Hematopoietic multipotent progenitor cell treated with erythropoietin and hydrocortisone succinate and interleukin-3 and kit ligand, for 6 days (in vitro differentiated cells): ENCODE measurements at regions not wholly inside any gene's neighbourhood (a gene's known extent, or its start where the extent isn't known, plus 50 kb on each side); places are given as distances from the start of the nearest gene placed in this dataset.

Experiments used
- DNase-seq: peaks from one replicate; pipeline ENCODE4 v3.0.0-alpha.2; 2015

DNA sequence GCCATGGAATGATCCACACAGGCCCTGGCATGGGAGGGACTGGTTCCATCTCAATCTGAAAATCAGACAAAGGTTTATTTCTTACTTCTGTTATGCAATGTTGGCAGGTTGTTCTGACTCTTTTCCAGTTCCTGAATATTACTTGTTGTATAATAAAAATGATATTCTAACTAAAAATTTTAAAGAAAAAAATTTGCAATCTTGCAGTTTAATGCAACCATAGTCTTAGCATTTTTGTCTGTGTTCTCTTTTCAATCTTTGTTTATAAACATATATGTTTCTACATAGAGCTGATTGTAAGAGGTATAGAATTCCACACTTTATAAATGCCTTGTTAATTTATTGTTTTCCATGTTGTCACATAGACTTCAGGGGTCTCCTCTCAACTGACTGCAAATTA lies 143.4 kb downstream of the RPIA start:
- DNase-seq, result no peak

GRCh38 chr2:88835726-88836125 lies 144.3 kb downstream of the RPIA start:
- no peak for DNase-seq

DNA sequence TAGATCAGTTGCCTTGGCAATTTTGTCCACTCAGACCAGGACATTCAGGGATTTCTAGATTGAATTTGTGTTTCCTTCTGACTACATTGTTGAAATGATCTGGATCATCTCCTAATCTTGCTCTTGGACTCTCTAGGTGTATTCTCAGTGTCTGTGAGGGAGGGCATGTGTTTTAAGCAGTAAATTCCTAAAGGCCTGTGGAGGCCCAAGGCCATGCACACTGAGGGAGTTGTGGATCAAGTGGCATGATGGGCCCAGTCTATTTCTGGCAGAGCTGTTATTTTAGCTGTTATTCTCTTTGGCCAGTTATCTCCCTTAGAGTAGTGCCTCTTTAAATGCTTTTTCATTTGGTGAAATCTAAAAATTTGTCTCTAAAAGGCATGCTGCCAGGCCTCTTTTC lies 144.9 kb downstream of the RPIA start:
- no peak for DNase-seq

GRCh38 chr2:88837511-88838160 lies 146.2 kb downstream of the RPIA start:
- no peak for DNase-seq

DNA sequence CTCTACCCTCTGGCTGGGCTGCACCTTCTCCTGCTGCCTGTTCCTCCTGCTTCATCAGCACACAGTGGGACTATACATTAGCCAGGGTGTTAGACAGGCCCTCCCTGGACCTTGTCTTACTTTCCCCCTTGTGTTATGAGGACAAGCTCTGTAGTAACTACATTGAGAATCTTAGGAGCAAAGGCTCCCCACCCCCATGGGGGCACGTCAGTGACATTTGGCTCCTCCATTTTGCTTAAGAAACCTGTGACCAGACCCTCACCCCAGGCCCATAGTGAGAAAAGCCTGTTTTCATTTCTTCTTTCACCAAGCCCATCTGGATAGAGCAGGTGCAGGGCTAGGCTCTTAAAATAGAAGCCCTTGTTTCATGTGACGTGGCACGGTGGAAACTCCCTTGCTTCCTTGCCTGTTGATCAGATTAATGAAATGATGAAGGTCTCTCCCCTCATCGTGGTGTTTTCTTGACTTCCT lies 146.7 kb downstream of the RPIA start:
- no peak for DNase-seq

DNA sequence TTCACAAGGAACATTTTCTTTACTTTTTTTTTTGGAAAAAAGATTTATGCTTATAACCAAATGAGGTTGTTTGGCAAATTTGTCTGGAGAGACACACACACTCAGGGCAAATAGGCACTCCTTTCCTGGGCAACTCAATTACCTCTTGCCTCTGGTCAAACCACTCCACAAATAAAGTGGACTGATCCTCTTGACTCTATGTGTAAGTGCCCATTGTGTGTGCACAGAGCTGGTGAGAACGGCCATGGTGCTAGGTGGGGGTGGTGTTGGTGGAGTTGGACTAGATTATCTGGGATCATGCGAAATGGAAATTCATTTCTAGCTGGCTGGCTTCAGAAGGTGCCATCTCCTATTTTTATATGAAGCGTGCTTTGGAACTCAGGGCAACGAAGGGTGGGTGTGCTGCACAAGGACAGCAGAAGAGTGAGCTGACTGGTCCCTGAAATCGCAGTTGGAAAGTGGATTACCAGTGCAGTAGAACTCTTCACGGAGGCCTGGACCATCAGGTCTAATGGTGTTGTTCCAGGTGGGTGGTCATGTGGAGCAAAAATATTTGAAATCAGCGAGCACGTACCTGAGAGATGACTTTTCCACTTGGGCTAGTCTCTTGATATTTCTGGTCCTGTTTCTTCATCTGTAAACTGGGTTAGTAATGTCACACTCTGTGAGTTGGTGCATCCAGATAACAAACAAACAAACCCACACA lies 149.9 kb downstream of the RPIA start:
- no peak for DNase-seq

DNA sequence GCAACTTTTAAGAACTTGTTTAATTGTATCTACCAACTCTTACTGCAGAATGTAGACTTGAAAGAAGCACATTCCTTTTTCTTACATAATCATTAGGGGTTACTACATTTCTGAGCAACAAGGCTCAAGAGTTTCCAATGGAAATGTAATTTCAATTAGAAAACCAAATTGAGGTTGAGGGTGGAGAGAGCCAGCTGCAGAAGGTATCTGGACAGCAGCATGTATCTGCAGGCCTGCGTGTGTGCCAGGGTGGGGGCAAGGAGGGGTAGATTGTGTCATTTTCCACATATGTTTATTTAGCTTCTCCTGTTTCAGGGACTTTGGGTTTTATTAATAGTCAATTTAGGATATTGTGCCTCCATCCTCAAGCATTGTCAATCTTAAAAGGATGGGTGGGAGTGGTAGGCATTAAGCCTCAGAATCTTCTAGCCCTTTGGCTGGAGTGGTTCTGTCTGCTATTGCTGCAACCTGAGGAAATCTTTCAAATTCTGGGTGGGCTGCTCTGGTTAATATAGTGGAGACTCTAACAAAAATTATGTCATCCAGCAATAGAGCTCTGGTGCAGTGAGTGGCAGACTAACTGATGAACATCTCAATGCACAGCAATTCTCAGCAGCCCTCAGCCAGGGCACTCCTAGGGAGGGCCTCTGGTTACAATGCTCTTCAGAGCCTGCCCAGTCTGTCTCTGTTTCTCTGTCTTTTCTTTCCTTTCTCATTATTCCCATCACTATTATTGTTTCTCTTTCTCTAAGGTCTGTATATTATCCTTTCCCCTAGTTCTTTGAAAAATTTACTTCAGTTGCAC lies 151.4 kb downstream of the RPIA start:
- DNase-seq, result no peak

DNA sequence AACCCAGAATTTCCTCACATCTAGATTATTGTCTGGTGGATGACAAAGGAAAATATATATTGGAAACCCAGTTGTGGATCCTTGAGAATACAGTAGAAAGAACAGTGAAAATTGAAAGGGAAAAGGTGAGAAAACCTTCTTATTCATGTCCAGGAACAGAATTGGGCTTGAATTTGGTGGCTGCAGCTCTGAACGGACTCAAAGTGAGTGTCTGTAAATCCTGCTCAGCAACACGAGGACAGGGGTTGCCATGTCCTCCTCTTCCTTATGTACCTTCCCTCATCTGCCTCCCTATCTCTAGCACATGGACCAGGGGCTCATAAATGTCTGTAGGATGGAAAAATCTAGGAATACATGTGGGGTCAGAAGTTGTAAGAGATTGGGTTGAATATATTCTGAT lies 152.2 kb downstream of the RPIA start:
- no peak for DNase-seq

- DNase-seq, result no peak
Measured at GRCh38 chr2:88844960-88845359, 153.5 kb downstream of the RPIA start.

GRCh38 chr2:88845772-88846661 lies 154.5 kb downstream of the RPIA start:
- DNase-seq, result no peak

DNA sequence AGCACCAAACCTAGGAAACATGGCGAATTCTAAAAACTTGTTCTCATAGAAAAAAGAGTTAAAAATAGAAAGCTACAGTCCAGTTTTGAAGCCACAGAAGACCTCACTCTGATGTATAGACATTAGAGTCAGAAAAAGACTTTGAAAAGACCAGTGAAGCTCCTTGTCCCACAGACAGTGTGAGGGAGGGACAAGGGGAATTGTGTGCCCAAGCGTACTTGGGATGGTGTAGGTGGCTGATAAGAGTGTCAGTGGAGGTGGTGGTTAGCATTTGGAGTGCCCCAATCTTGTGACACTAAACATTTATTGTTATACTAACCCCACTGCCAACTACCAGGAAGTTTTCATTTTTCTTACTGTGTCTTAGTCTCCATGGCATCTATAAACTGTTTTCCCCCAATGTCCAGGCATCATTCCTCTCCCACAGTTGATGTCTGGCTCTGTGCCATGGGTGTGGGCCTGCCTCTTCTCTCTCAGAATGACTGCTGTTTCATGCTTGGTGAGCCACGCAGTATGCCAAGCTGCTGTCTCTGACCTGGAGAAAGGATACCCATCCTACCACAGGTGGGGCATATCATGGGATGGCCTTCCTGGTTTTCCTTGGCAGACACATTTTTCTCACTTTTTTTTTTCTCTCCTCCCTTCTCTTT lies 161.4 kb downstream of the RPIA start:
- DNase-seq, result peak; percentile 41

- no peak for DNase-seq
Measured at GRCh38 chr2:88853403-88853790, 161.9 kb downstream of the RPIA start.

DNA sequence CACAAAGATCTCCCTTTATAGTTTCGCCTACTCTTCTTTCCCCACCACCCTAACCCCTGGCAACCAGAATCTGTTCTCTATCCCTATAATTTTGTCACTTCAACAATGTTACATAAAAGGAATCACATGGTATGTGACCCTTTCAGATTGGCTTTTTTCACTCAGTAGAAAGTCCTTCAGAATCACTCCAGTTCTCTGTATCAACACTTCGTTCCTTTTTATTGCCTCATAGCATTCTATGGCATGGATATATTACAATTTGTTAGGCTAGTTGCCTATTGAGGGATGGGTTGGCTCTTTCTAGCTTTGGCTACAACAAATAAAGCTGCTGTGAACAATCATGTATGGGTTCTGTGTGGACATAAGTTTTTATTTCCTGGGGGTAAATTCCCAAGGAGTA lies 163.1 kb downstream of the RPIA start:
- DNase-seq, result no peak

GRCh38 chr2:88855620-88856408 lies 164.3 kb downstream of the RPIA start:
- no peak for DNase-seq

GRCh38 chr2:88856409-88857135 lies 165.1 kb downstream of the RPIA start:
- no peak for DNase-seq

DNA sequence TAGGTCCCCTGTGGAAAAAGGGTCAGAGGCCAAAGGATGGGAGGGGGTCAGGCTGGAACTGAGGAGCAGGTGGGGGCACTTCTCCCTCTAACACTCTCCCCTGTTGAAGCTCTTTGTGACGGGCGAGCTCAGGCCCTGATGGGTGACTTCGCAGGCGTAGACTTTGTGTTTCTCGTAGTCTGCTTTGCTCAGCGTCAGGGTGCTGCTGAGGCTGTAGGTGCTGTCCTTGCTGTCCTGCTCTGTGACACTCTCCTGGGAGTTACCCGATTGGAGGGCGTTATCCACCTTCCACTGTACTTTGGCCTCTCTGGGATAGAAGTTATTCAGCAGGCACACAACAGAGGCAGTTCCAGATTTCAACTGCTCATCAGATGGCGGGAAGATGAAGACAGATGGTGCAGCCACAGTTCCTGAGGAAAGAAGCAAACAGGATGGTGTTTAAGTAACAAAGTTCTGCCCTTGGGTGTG lies 165.8 kb downstream of the RPIA start:
- no peak for DNase-seq

DNA sequence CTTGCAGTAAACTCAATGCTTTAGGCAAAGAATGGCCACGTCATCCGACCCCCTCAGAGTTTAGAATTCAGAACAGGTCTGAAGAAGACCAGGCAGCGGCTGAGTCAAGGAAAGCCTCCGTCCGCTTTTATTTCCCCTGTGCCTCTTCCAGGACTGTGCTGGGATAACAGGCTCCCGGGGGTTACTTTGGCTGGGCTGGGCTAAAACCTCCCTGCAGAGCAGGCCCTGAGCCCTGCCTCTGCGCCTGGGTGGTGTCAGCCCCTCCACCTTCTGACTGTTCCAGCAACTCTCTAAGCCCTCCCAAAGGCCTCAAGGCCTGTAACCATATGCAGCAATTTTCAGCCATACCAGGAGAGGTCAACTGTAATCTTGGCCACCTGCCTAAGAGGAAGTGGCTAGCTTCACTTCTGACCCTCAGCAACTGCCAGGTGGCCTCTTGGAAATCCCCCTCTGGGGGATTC lies 166.5 kb downstream of the RPIA start:
- peak; percentile 30 for DNase-seq

DNA sequence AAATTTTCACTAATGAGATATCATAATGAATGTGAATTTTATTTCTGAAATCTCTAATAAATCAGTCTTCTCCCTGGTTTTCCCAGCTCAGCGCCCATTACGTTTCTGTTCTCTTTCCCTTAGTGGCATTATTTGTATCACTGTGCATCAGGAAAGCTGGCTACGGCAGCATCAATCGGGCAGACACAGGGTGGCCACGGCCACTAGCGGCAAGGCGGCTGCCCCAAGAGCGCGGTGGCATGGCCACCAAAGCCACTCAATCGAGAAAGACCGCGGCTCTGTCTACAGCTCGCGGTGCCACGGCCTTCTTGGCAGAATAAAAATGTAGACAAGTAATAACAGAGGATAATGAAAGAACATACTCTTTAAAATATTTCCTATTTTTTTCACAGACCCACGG lies 168.0 kb downstream of the RPIA start:
- no peak for DNase-seq

DNA sequence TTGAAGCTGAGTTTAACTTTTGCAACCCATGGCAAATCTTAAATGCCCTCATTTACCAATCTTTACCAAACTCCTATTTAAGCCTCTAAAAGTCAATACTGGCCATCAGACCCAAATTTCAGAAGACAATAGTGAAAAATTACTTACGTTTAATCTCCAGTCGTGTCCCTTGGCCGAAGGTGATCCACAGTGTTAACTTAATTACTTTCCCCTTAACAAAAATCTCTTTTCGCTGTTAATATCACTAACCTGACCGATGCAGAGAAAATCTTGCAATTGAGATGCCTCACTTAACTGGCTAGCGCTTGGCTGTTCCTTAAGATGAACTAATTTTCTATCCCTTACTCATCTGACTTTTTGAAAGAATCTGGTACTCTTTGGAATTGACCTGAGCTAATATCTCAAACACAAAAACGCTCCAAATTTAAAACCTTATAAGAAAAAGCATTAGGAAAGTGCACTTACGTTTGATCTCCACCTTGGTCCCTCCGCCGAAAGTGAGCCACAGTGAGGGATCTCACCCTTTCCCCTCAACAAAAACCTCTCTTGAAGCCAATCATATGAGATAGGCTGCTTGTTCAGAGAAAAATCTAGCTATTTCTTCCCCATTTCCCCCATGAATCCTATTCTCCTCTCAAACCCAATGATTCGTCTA lies 169.1 kb downstream of the RPIA start:
- no peak for DNase-seq

GRCh38 chr2:88865801-88866371 lies 174.4 kb downstream of the RPIA start:
- DNase-seq, result no peak
